ENCODE measurements at regions not wholly inside any gene's neighbourhood (a gene's known extent, or its start where the extent isn't known, plus 50 kb on each side); places are given as distances from the start of the nearest gene placed in this dataset.

- DNase-seq, result no peak
- ATAC-seq, result no peak
These were observed 337.7 kb upstream of the MYT1L start for GRCh38 chr2:2668681-2669265.

GRCh38 chr2:2667690-2668089 lies 336.6 kb upstream of the MYT1L start:
- intact Hi-C loops (cut with DNase I, micrococcal nuclease), result no loop called here

More at GRCh38 chr2:2668681-2669265, 337.7 kb upstream of the MYT1L start:
- intact Hi-C loops (cut with DNase I, micrococcal nuclease), result no loop called here
- Histone ChIP-seq H3K4me1 (ENCODE audit: low read depth) (no peaks in the 10 kb centered on the region), H3K9me3 (no peaks in the 10 kb centered on the region), H3K4me3 (no peak overlapping the region), H3K36me3 (ENCODE audit: low read depth) (no peaks in the 10 kb centered on the region)
- TF ChIP-seq CTCF (IDR thresholded peaks at IDR 0.05), result no peak

GRCh38 chr2:2665834-2666133 lies 334.7 kb upstream of the MYT1L start:
- ATAC-seq (no peak), DNase-seq (no peak)
- intact Hi-C loops (cut with DNase I, micrococcal nuclease), result no loop called here
- H3K4me3 ChIP-seq, result no peak overlapping the region
- TF ChIP-seq CTCF (IDR thresholded peaks at IDR 0.05), result no peak
- H3K36me3 ChIP-seq (ENCODE audit: low read depth), result no peaks in the 10 kb centered on the region
- H3K9me3 ChIP-seq, result no peaks in the 10 kb centered on the region
- H3K4me1 ChIP-seq (ENCODE audit: low read depth), result no peaks in the 10 kb centered on the region

More at GRCh38 chr2:2667690-2668089, 336.6 kb upstream of the MYT1L start:
- ATAC-seq (no peak), DNase-seq (no peak)
- Histone ChIP-seq H3K4me3 (no peak overlapping the region), H3K4me1 (ENCODE audit: low read depth) (no peaks in the 10 kb centered on the region), H3K9me3 (no peaks in the 10 kb centered on the region), H3K36me3 (ENCODE audit: low read depth) (no peaks in the 10 kb centered on the region)
- no peak for TF ChIP-seq CTCF (IDR thresholded peaks at IDR 0.05)

- Histone ChIP-seq H3K9me3 (no peaks in the 10 kb centered on the region), H3K4me3 (no peak overlapping the region), H3K36me3 (ENCODE audit: low read depth) (no peaks in the 10 kb centered on the region), H3K4me1 (ENCODE audit: low read depth) (no peaks in the 10 kb centered on the region)
- ATAC-seq, result no peak
- intact Hi-C loops (cut with DNase I, micrococcal nuclease), result no loop called here
- no peak for TF ChIP-seq CTCF (IDR thresholded peaks at IDR 0.05)
- no peak for DNase-seq
These were observed 334.1 kb upstream of the MYT1L start for GRCh38 chr2:2664989-2665833.

GRCh38 chr2:2663401-2664036 lies 332.4 kb upstream of the MYT1L start:
- intact Hi-C loops (cut with DNase I, micrococcal nuclease), result no loop called here
- DNase-seq (no peak), ATAC-seq (peak; percentile 8)
- Histone ChIP-seq H3K36me3 (ENCODE audit: low read depth) (no peaks in the 10 kb centered on the region), H3K4me1 (ENCODE audit: low read depth) (no peaks in the 10 kb centered on the region), H3K4me3 (no peak overlapping the region), H3K9me3 (no peaks in the 10 kb centered on the region)
- TF ChIP-seq CTCF (IDR thresholded peaks at IDR 0.05), result no peak

Measured in mucosa of descending colon (tissue), 3 donors.